GM21528 (cell line): ENCODE measurements at regions not wholly inside any gene's neighbourhood (a gene's known extent, or its start where the extent isn't known, plus 50 kb on each side); places are given as distances from the start of the nearest gene placed in this dataset.
A peak's percentile ranks its signal among the peaks of the same experiment; 100 is the strongest.

Source experiments
- ATAC-seq: cut with Tn5 transposase; IDR thresholded peaks from one replicate; pipeline ENCODE4 v1.9.1; 2021; ENCODE audit warnings: mild to moderate bottlenecking, moderate library complexity; ENCODE audit not compliant: unreplicated experiment, low FRiP score

- ATAC-seq = no peak
Measured at GRCh38 chr3:132231633-132232032, 85.6 kb upstream of the ACP3 start.

DNA sequence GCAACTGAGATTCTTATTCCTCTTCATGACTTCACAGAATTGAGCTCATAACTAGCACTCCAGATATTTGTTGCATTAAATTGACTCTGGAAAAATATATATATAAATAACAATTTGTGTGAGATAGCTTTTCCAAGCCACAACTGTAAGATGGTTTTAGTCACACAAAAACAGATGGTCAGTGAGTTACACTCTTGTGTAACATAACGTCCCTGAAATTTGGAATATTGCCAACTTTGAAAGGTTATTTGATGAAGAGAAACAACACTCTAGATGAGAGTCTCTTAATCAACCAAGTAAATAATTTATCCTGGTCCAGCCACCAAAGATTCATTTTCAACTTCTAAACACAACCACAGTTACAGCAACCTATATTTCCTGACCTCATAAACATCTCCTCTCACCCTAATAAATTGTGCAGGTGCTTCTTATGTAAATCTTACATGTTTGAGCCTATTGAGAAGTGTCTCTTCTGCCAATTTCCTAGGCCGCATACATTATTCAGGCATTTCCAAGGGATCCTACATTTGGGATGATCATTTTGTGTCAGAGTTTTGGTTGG is 84.9 kb upstream of the ACP3 start:
- ATAC-seq = peak; percentile 39

- ATAC-seq = peak; percentile 80
Measured at GRCh38 chr3:132236701-132237651, 80.2 kb upstream of the ACP3 start.

- no peak for ATAC-seq
Measured at GRCh38 chr3:132237652-132238032, 79.6 kb upstream of the ACP3 start.

DNA sequence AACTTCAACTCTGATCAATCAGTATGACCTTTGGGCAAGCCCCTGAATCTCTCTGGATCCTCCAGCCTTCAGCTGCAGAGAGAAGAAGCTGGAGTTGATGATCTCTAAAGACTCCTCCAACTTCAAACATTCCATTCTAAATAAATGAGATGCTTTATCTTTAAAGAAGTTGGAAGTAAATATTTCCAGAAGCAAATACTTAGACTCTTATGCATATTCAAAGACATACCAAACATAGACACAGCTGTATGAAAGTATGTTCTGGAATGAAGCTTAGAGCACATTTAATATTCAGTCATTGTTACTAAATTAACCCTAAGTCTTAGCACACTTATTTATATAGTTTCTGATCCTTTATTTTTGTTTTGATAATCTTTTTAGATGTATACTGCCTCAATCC is 77.6 kb upstream of the ACP3 start:
- ATAC-seq = no peak

- ATAC-seq = no peak
Measured at GRCh38 chr3:132241776-132242514, 75.3 kb upstream of the ACP3 start.

GRCh38 chr3:132242790-132243189 is 74.4 kb upstream of the ACP3 start:
- ATAC-seq = no peak

DNA sequence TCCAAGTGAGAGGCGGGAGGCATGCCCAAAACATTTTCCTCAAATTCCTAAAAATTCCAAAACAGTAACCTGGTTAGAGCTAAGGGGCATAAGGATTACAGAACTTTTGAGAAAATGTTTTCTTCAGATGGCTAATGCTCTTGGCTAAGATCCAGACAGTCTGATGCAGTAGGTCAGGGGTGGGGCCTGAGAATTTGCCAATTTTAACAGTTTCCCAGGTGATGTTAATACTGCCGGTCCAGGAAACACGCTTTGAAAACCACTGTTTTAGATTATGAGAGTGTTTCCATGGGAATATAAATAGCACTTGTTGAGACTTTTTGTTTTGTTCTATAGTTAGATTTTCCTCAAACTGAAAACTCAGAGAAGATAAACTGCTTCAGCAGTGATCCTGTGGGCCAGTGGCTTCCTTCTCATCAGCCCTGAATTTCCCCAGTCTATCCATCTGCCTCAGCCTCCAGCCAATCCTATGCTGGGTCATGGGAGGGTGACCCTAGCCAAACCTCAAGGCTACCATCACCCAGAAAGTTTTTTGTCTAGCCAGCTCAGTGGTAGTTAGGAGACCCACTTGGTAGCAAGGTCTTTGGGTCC is 71.6 kb upstream of the ACP3 start:
- no peak for ATAC-seq

GRCh38 chr3:132246212-132246611 is 71.0 kb upstream of the ACP3 start:
- no peak for ATAC-seq

- no peak for ATAC-seq
Measured at GRCh38 chr3:132247211-132247610, 70.0 kb upstream of the ACP3 start.

DNA sequence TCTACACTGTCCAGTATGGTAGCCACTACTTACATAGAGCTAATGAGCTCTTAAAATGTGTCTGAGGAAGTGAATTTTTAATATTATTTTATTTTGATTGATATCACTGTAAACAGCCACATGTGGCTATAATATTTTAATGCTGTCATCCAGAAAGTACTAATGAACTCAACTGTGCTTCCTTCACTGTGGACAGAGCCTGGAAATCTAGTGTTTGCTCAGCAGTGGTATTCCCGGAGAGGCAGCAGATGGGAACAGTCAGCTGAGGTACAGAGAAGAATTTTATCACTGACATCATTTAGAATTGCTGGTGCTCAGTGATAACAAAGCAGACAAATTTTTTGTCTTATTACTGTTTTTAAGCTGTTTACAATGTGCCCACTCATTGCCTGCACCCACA is 68.7 kb upstream of the ACP3 start:
- no peak for ATAC-seq

GRCh38 chr3:132253262-132253878 is 63.8 kb upstream of the ACP3 start:
- no peak for ATAC-seq

DNA sequence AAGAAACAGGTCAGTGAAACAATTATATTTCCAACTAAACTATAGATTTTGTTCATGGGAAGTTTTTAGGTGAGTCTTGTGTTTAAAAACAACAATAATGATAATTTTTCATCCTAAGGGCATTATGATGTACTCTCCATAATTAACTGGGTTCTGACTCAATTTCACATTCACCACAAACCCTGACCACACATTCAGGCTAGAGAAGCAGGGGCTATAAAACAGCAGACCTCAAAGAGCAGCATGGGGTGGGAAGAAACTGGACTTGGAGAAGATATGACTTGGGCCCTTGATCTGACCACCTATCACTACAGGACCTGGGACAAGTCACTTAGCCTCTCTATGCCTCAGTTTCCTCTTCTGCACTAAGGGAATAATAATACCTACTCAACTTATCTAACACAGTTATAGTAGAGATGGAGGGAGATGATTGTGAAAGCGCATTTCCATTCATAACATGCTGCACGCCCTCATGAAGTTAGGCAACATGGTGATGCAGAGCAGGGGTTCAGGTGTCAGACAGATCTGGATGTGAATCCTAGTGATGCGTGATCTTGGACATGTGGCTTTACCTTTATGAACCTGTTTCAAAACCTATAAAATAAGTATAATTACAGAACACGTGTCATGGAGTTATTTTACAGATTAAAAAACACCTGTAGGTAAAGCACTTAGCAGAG is 63.0 kb upstream of the ACP3 start:
- no peak for ATAC-seq

DNA sequence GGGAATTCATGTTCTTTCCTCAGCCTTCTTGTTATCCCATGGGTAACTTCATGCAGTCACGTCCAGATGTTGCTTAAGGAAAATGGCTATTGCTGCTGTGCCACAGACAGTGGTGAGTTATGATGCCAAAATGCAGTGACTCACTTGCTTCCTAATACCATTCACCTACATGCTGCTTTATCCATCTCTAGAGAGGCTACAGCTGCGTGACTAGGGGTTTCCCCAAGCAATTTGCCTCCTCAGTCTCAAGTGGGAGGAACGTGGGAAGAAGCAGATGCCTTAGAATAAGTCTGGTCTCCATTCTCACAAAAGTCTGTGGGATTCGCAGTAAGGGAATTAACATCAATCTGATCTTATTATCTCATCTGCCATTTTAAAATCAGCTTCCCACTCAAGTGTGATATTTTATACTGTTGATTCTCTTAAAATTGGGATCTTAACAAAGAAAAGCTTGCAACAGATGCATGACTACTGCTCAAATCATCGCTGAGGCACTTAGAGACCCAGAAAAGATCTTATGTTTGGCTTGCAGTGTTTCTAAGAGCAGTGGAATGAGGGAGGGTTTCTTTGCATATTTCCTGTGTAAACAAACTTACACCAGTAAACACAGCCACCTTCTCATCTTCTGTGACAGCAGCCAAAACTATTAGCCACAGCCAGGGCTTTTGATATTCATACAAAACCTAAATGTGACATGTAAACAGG is 62.0 kb upstream of the ACP3 start:
- no peak for ATAC-seq

DNA sequence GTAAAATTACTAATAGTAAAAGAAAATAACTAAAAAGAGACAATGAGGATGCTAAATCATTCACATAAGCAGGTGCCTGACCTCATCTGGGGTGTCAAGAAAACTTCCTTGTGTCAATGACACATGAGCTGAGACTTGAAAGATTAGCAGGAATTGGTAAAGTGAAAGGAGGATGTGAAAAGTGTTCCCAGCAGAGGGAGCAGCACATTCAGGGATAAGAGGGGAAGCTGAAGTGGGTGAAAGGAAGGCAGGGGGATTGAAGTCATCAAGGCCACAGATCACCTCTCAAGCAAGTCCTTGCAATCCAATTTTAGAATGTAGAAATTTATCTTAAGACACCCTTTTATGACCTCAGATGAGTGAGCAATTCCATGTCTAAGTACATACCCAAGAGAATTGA is 60.2 kb upstream of the ACP3 start:
- ATAC-seq = no peak

- no peak for ATAC-seq
Measured at GRCh38 chr3:132261506-132261905, 55.7 kb upstream of the ACP3 start.

- ATAC-seq = no peak
Measured at GRCh38 chr3:132262305-132262704, 54.9 kb upstream of the ACP3 start.

DNA sequence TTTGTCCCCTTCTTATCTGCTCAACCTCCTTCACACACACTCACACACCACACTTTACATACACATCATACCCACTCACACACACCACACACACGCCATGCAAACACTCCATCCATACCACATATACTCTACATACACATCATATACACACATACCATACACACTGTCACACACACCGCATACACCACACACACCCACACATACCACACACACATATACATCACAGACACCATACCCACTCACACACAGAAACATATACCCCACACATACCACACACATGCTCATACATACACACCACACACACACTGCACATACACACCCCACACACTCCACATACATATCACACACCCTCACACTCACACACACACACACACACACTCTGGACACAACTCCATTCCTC is 54.3 kb upstream of the ACP3 start:
- no peak for ATAC-seq

DNA sequence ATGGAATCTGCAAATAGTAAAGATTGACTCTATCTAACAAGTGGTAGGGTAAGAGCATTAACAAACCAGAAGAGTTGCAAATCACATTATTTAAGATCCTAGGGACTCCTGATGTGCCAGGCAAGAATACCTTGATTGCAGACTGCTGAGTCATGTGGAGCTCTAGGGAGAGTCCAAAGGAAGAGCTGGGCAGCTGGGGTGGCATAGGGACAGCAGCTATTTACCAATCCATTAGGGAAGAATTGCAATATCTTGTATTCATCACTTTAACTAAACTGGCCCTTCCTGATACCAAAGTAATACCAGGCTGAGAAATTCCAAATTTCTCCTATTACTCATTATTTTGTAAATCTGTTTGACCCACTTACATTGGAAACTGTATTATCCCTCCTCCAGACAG is 52.2 kb upstream of the ACP3 start:
- no peak for ATAC-seq
